ENCODE measurements at regions not wholly inside any gene's neighbourhood (a gene's known extent, or its start where the extent isn't known, plus 50 kb on each side); places are given as distances from the start of the nearest gene placed in this dataset.

DNA sequence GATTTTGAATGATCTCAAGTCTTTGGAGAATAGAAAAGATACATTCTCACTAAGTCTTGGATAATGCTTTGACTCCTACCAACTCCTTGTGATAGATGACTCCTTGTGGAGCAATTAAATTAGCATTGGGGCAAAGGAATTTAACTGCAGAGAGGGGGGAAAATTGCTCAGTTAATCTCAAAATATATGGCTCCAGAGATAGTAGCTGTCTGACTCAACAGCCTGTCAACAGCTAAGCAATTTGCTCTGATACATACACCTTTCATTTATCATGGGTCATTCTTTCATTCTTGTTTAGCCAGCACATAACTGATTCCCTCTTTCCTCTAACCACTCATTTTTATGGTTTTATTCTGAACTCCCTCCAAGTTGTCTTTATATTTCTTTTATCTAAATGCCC lies 225.6 kb upstream of the OBI1 start:
- Mint-ChIP-seq H3K9me3 (peaks cover 0 to 5% (median 2%) of the 10 kb centered on the region in 7 donors), H3K27ac (no peak overlapping the region), H3K4me1 (no peaks in the 10 kb centered on the region), H3K4me3 (no peak overlapping the region), H3K36me3 (no peaks in the 10 kb centered on the region), H3K27me3 (ENCODE audit: low read depth in 3 of 3) (peaks cover 0 to 4% (median 2%) of the 10 kb centered on the region in 3 donors)
- intact Hi-C loops (cut with micrococcal nuclease) = no loop called here
- Histone ChIP-seq H3K9ac (ENCODE audit: insufficient read depth, low read length, poor library complexity, severe bottlenecking) (no peak overlapping the region), H3K27ac (ENCODE audit: low read depth in 1 of 2, low read length in 2 of 2) (no peak overlapping the region), H3K4me1 (ENCODE audit: control insufficient read depth in 1 of 2, insufficient read depth in 2 of 2, low read length in 2 of 2) (no peaks in the 10 kb centered on the region), H3K4me3 (replicated peaks in 1 of 3; ENCODE audit: low read depth in 2 of 3, low read length in 3 of 3) (no peak overlapping the region), H3K27me3 (ENCODE audit: control insufficient read depth in 2 of 2, insufficient read depth in 2 of 2, low read length in 2 of 2) (no peaks in the 10 kb centered on the region), H3K79me2 (ENCODE audit: insufficient read depth, low read length) (no peaks in the 10 kb centered on the region), H3K9me3 (replicated peaks in 1 of 2; ENCODE audit: control insufficient read depth in 1 of 2, insufficient read depth in 1 of 2, low read length in 2 of 2) (no peaks in the 10 kb centered on the region), H3K36me3 (replicated peaks in 1 of 2; ENCODE audit: control insufficient read depth in 1 of 2, insufficient read depth in 2 of 2, low read length in 2 of 2) (no peaks in the 10 kb centered on the region), H4K20me1 (ENCODE audit: insufficient read depth, low read length) (no peaks in the 10 kb centered on the region), H3K4me2 (replicated peaks; ENCODE audit: extremely low read depth, low read length, poor library complexity, severe bottlenecking) (no peak overlapping the region), H2AFZ (ENCODE audit: insufficient read depth, low read depth, low read length, poor library complexity, severe bottlenecking) (no peak overlapping the region)
- DNase-seq = no peak
- TF ChIP-seq CTCF (IDR thresholded peaks at IDR 0.05) = no peak

DNA sequence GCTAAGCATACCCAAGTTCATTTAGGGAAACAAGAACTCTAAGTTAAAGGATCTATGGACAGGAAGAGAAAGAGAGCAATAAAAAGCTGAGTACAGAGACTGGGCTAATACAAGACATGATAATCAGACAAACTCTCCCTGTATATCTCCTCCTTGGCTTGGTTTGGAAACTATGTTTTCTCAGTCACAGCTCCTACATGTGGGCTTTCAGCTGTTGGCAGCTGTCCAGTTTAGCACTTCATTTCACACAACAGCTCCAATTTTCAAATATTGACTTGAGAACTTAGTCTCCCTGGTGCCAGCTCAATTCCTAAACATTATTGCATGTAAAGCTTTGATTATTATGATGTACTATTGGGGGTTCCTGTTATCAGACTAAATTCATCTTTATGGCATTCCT lies 222.8 kb upstream of the OBI1 start:
- peaks cover 0 to 4% (median 2%) of the 10 kb centered on the region in 3 donors for H3K27me3 Mint-ChIP-seq (ENCODE audit: low read depth in 3 of 3)
- H3K27ac ChIP-seq (ENCODE audit: low read depth in 1 of 2, low read length in 2 of 2) = no peak overlapping the region
- no peak overlapping the region for H3K9ac ChIP-seq (ENCODE audit: insufficient read depth, low read length, poor library complexity, severe bottlenecking)
- no peak for TF ChIP-seq CTCF (IDR thresholded peaks at IDR 0.05)
- no peak overlapping the region for H3K4me2 ChIP-seq (replicated peaks; ENCODE audit: extremely low read depth, low read length, poor library complexity, severe bottlenecking)
- intact Hi-C loops (cut with micrococcal nuclease) = no loop called here
- no peak for DNase-seq
- H2AFZ ChIP-seq (ENCODE audit: insufficient read depth, low read depth, low read length, poor library complexity, severe bottlenecking) = no peak overlapping the region
- no peaks in the 10 kb centered on the region for H3K27me3 ChIP-seq (ENCODE audit: control insufficient read depth in 2 of 2, insufficient read depth in 2 of 2, low read length in 2 of 2)
- no peaks in the 10 kb centered on the region for H3K4me1 Mint-ChIP-seq
- H4K20me1 ChIP-seq (ENCODE audit: insufficient read depth, low read length) = no peaks in the 10 kb centered on the region
- no peak overlapping the region for H3K27ac Mint-ChIP-seq
- H3K9me3 Mint-ChIP-seq = peaks cover 2 to 5% (median 4%) of the 10 kb centered on the region in 7 donors
- no peak overlapping the region for H3K4me3 ChIP-seq (replicated peaks in 1 of 3; ENCODE audit: low read depth in 2 of 3, low read length in 3 of 3)
- peaks cover 3 to 4% of the 10 kb centered on the region in 2 donors for H3K9me3 ChIP-seq (replicated peaks in 1 of 2; ENCODE audit: control insufficient read depth in 1 of 2, insufficient read depth in 1 of 2, low read length in 2 of 2)
- no peaks in the 10 kb centered on the region for H3K4me1 ChIP-seq (ENCODE audit: control insufficient read depth in 1 of 2, insufficient read depth in 2 of 2, low read length in 2 of 2)
- H3K36me3 ChIP-seq (replicated peaks in 1 of 2; ENCODE audit: control insufficient read depth in 1 of 2, insufficient read depth in 2 of 2, low read length in 2 of 2) = no peaks in the 10 kb centered on the region
- H3K79me2 ChIP-seq (ENCODE audit: insufficient read depth, low read length) = no peaks in the 10 kb centered on the region
- no peak overlapping the region for H3K4me3 Mint-ChIP-seq
- no peaks in the 10 kb centered on the region for H3K36me3 Mint-ChIP-seq

All from CD14-positive monocyte (primary cell).